Ishikawa (cell line): ENCODE measurements at regions not wholly inside any gene's neighbourhood (a gene's known extent, or its start where the extent isn't known, plus 50 kb on each side); places are given as distances from the start of the nearest gene placed in this dataset.

Experiments used
- CEBPB ChIP-seq: IDR thresholded peaks from 2 replicates; pipeline ENCODE4 v1.6.1; 2012
- CREB1 ChIP-seq: IDR thresholded peaks from 2 replicates; pipeline ENCODE4 v1.6.1; 2012; ENCODE audit warnings: low read depth
- EGR1 ChIP-seq: IDR thresholded peaks from 2 replicates; pipeline ENCODE4 v1.6.1; 2012
- EP300 ChIP-seq: IDR thresholded peaks from 2 replicates; pipeline ENCODE4 v1.6.1; 2012; ENCODE audit warnings: borderline replicate concordance
- FOXM1 ChIP-seq: IDR thresholded peaks from 2 replicates; pipeline ENCODE4 v1.6.1; 2012; ENCODE audit warnings: low read depth, borderline replicate concordance
- MAX ChIP-seq: IDR thresholded peaks from 2 replicates; pipeline ENCODE4 v1.6.1; 2012
- NFIC ChIP-seq: IDR thresholded peaks from 2 replicates; pipeline ENCODE4 v1.6.1; 2012
- RAD21 ChIP-seq: IDR thresholded peaks from 2 replicates; pipeline ENCODE4 v1.6.1; 2012; ENCODE audit warnings: low read depth
- REST ChIP-seq: IDR thresholded peaks from 2 replicates; pipeline ENCODE4 v1.6.1; 2012; ENCODE audit warnings: low read depth, mild to moderate bottlenecking
- TAF1 ChIP-seq: IDR thresholded peaks from 2 replicates; pipeline ENCODE4 v1.6.1; 2012; ENCODE audit warnings: low read depth, mild to moderate bottlenecking
- TCF12 ChIP-seq: IDR thresholded peaks from 2 replicates; pipeline ENCODE4 v1.6.1; 2012; ENCODE audit warnings: low read depth
- TEAD4 ChIP-seq: IDR thresholded peaks from 2 replicates; pipeline ENCODE4 v1.6.1; 2012
- USF1 ChIP-seq: IDR thresholded peaks from 2 replicates; pipeline ENCODE4 v1.6.1; 2012
- YY1 ChIP-seq: IDR thresholded peaks from 2 replicates; pipeline ENCODE4 v1.6.1; 2012; ENCODE audit warnings: low read depth
- ZBTB7A ChIP-seq: IDR thresholded peaks from 2 replicates; pipeline ENCODE4 v1.6.1; 2012; ENCODE audit warnings: low read depth

GRCh38 chr7:132647311-132647710 is 71.0 kb upstream of the PLXNA4 start:
- TF ChIP-seq YY1 (no peak), REST (no peak), EGR1 (no peak), CEBPB (no peak), FOXM1 (no peak), TEAD4 (no peak), NFIC (no peak), RAD21 (no peak)

GRCh38 chr7:132646052-132646451 is 69.8 kb upstream of the PLXNA4 start:
- TF ChIP-seq REST (no peak), CEBPB (no peak), RAD21 (no peak)

- TF ChIP-seq NFIC (no peak), RAD21 (no peak), EGR1 (no peak), YY1 (no peak), TAF1 (no peak), TEAD4 (no peak), REST (no peak), USF1 (no peak), ZBTB7A (no peak), CREB1 (no peak), MAX (no peak), CEBPB (no peak), TCF12 (no peak), FOXM1 (no peak)
Observed at GRCh38 chr7:132643302-132643701, 67.0 kb upstream of the PLXNA4 start.

GRCh38 chr7:132641238-132641637 is 65.0 kb upstream of the PLXNA4 start:
- TF ChIP-seq TCF12: no peak
- TF ChIP-seq CEBPB: no peak
- TF ChIP-seq ZBTB7A: no peak
- TF ChIP-seq YY1: no peak
- no peak for TF ChIP-seq NFIC
- TF ChIP-seq EP300: no peak
- no peak for TF ChIP-seq EGR1
- TF ChIP-seq TEAD4: no peak
- no peak for TF ChIP-seq USF1
- TF ChIP-seq CREB1: no peak

GRCh38 chr7:132639983-132640382 is 63.7 kb upstream of the PLXNA4 start:
- TF ChIP-seq FOXM1: no peak
- no peak for TF ChIP-seq ZBTB7A
- TF ChIP-seq TCF12: no peak
- no peak for TF ChIP-seq CEBPB
- no peak for TF ChIP-seq EP300
- TF ChIP-seq MAX: no peak
- TF ChIP-seq REST: no peak
- no peak for TF ChIP-seq USF1
- no peak for TF ChIP-seq TAF1
- no peak for TF ChIP-seq YY1
- no peak for TF ChIP-seq TEAD4
- no peak for TF ChIP-seq RAD21
- no peak for TF ChIP-seq CREB1
- no peak for TF ChIP-seq NFIC
- no peak for TF ChIP-seq EGR1
